ENCODE measurements at regions not wholly inside any gene's neighbourhood (a gene's known extent, or its start where the extent isn't known, plus 50 kb on each side); places are given as distances from the start of the nearest gene placed in this dataset.

- H3K9me3 ChIP-seq = no peaks in the 10 kb centered on the region
- no peaks in the 10 kb centered on the region for H3K36me3 ChIP-seq
- intact Hi-C loops (cut with DNase I) = no loop called here
- no peaks in the 10 kb centered on the region for H3K4me1 ChIP-seq
- H3K27me3 ChIP-seq = no peaks in the 10 kb centered on the region
- no peak for DNase-seq
- no peak for ATAC-seq
- H3K4me3 ChIP-seq = no peak overlapping the region
- TF ChIP-seq CTCF (IDR thresholded peaks at IDR 0.05) = no peak
- 69% methylated on average over 3 of the region's 3 CpGs for WGBS (ENCODE audit: insufficient coverage, low coverage, low lambda C conversion rate, missing lambda C conversion rate)
- H3K27ac ChIP-seq = no peak overlapping the region
These were observed 236.3 kb downstream of the NFKBIZ start for GRCh38 chr3:102085431-102086176.

- ATAC-seq = no peak
- Histone ChIP-seq H3K9me3 (no peaks in the 10 kb centered on the region), H3K4me3 (no peak overlapping the region), H3K4me1 (no peaks in the 10 kb centered on the region), H3K36me3 (no peaks in the 10 kb centered on the region), H3K27ac (no peak overlapping the region), H3K27me3 (no peaks in the 10 kb centered on the region)
- WGBS (ENCODE audit: insufficient coverage, low coverage, low lambda C conversion rate, missing lambda C conversion rate) = 79% methylated on average over 4 of the region's 4 CpGs
- TF ChIP-seq CTCF (IDR thresholded peaks at IDR 0.05) (no peak), POLR2A (IDR thresholded peaks at IDR 0.05) (no peak)
- no peak for DNase-seq
- intact Hi-C loops (cut with DNase I) = no loop called here
These were observed 237.9 kb downstream of the NFKBIZ start for GRCh38 chr3:102087236-102087635.

GRCh38 chr3:102089239-102089638 lies 239.9 kb downstream of the NFKBIZ start:
- 65% methylated on average over 3 of the region's 3 CpGs for WGBS (ENCODE audit: insufficient coverage, low coverage, low lambda C conversion rate, missing lambda C conversion rate)
- intact Hi-C loops (cut with DNase I) = no loop called here
- DNase-seq = no peak
- no peak for ATAC-seq
- Histone ChIP-seq H3K4me3 (no peak overlapping the region), H3K27ac (no peak overlapping the region), H3K36me3 (no peaks in the 10 kb centered on the region), H3K27me3 (no peaks in the 10 kb centered on the region), H3K4me1 (no peaks in the 10 kb centered on the region), H3K9me3 (no peaks in the 10 kb centered on the region)
- TF ChIP-seq POLR2A (IDR thresholded peaks at IDR 0.05) (no peak), CTCF (IDR thresholded peaks at IDR 0.05) (no peak)

- Histone ChIP-seq H3K4me3 (no peak overlapping the region), H3K4me1 (no peaks in the 10 kb centered on the region), H3K27ac (no peak overlapping the region), H3K9me3 (no peaks in the 10 kb centered on the region), H3K36me3 (no peaks in the 10 kb centered on the region), H3K27me3 (no peaks in the 10 kb centered on the region)
- 77% methylated on average over 10 of the region's 10 CpGs for WGBS (ENCODE audit: insufficient coverage, low coverage, low lambda C conversion rate, missing lambda C conversion rate)
- ATAC-seq (no peak), DNase-seq (no peak)
- intact Hi-C loops (cut with DNase I) = no loop called here
- TF ChIP-seq CTCF (IDR thresholded peaks at IDR 0.05) = no peak
- TF ChIP-seq POLR2A (IDR thresholded peaks at IDR 0.05) = no peak
These were observed 240.8 kb downstream of the NFKBIZ start for GRCh38 chr3:102089904-102090720.

All from right lobe of liver (tissue), 6 donors.